Sigmoid colon (tissue), 6 donors: ENCODE measurements at regions not wholly inside any gene's neighbourhood (a gene's known extent, or its start where the extent isn't known, plus 50 kb on each side); places are given as distances from the start of the nearest gene placed in this dataset.

Experiments used
- DNase-seq: peaks from one replicate; pipeline ENCODE4 v3.0.0-alpha.2; 2019
- H3K27ac ChIP-seq, 4 donors: fragments of 200-600 bp; sonication (generic); one replicate each; pipeline ENCODE4 v1.5.1; 2016 to 2019; ENCODE audit warnings: mild to moderate bottlenecking in 1 of 4
- H3K27me3 ChIP-seq, 3 donors: fragments of 200-600 bp; sonication (generic); one replicate each; pipeline ENCODE4 v1.5.1; 2019; ENCODE audit warnings: mild to moderate bottlenecking in 1 of 3
- H3K36me3 ChIP-seq, 4 donors: fragments of 200-600 bp; sonication (generic); one replicate each; pipeline ENCODE4 v1.5.1; 2016 to 2019
- H3K4me1 ChIP-seq, 4 donors: fragments of 200-600 bp; sonication (generic); one replicate each; pipeline ENCODE4 v1.5.1; 2017 to 2019
- H3K4me3 ChIP-seq, 4 donors: fragments of 200-600 bp; sonication (generic); one replicate each; pipeline ENCODE4 v1.5.1; 2017 to 2019; ENCODE audit warnings: mild to moderate bottlenecking in 2 of 4, moderate library complexity in 1 of 4
- H3K9me3 ChIP-seq, 4 donors: fragments of 200-600 bp in 3 of 4; sonication (generic) in 3 of 4; one replicate each; pipeline versions ENCODE4 v1.5.1 to v1.6.1; 2013 to 2019
- EP300 ChIP-seq, 4 donors: sonication (generic); formaldehyde crosslinking; IDR thresholded peaks; one replicate each; pipeline ENCODE4 v1.6.1; 2017; ENCODE audit warnings: antibody characterized with exemption in 4 of 4
- POLR2A ChIP-seq, 2 donors: fragments of 450-650 bp; IDR thresholded peaks; one replicate each; pipeline ENCODE4 v1.6.1; 2016; ENCODE audit warnings: antibody characterized with exemption in 2 of 2, mild to moderate bottlenecking in 2 of 2, moderate library complexity in 2 of 2
- POLR2AphosphoS5 ChIP-seq, 4 donors: sonication (generic); formaldehyde crosslinking; IDR thresholded peaks; one replicate each; pipeline ENCODE4 v1.6.1; 2017; ENCODE audit warnings: antibody characterized with exemption in 4 of 4
- WGBS, 2 donors: extraction: QIAGEN DNeasy Blood & Tissue Kit; methylation state at CpG; one replicate each; pipeline ENCODE4 v1.1.7; 2013; 5-methylcytosine and 5-hydroxymethylcytosine counted together
- intact Hi-C: fragments of 100-400 bp; cut with DNase I; formaldehyde crosslinking; loops from one replicate; pipeline ENCODE4 v1.15.1; 2023
- TF ChIP-seq, protein P1 (sequence below), 4 experiments: fragments of 450-650 bp in 3 of 4; fragments of 200-600 bp in 1 of 4; IDR thresholded peaks; one replicate each; pipeline ENCODE4 v1.5.1; 2016 to 2019; ENCODE audit warnings: antibody characterized with exemption in 4 of 4, mild to moderate bottlenecking in 3 of 4, moderate library complexity in 2 of 4
- donor health status: healthy with polysubstance abuse.
- donor health status: healthy.

DNA sequence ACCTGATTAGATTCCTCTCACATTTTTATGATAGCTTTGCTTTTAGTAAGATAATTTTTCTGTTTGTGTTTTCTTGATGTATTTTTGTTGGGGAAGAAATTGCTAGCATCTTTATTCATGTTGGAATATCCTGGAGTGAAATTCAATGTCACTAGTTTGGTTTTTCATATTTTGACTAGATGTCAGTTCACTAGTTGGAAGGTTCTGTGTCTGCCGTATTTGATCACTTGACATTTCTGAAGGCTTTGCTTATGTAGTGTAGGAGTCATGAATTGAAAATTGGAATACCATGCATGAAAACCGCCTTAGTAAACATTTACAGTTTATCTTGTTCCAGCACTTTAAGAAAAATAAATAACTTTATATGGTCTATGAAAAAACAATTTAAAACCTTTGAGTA, 348.4 kb downstream of the AASDHPPT start:
- Histone ChIP-seq H3K27me3 (no peaks in the 10 kb centered on the region), H3K27ac (no peak overlapping the region), H3K9me3 (no peaks in the 10 kb centered on the region), H3K36me3 (no peaks in the 10 kb centered on the region), H3K4me3 (no peak overlapping the region), H3K4me1 (no peaks in the 10 kb centered on the region)
- WGBS, 2 donors = 80 to 81% methylated on average over 2 of the region's 2 CpGs
- no peak for DNase-seq
- intact Hi-C loops = no loop called here
- TF ChIP-seq POLR2A (IDR thresholded peaks at IDR 0.05) = no peak
- TF ChIP-seq, protein P1, sequence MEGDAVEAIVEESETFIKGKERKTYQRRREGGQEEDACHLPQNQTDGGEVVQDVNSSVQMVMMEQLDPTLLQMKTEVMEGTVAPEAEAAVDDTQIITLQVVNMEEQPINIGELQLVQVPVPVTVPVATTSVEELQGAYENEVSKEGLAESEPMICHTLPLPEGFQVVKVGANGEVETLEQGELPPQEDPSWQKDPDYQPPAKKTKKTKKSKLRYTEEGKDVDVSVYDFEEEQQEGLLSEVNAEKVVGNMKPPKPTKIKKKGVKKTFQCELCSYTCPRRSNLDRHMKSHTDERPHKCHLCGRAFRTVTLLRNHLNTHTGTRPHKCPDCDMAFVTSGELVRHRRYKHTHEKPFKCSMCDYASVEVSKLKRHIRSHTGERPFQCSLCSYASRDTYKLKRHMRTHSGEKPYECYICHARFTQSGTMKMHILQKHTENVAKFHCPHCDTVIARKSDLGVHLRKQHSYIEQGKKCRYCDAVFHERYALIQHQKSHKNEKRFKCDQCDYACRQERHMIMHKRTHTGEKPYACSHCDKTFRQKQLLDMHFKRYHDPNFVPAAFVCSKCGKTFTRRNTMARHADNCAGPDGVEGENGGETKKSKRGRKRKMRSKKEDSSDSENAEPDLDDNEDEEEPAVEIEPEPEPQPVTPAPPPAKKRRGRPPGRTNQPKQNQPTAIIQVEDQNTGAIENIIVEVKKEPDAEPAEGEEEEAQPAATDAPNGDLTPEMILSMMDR (IDR thresholded peaks at IDR 0.05) = no peak

DNA sequence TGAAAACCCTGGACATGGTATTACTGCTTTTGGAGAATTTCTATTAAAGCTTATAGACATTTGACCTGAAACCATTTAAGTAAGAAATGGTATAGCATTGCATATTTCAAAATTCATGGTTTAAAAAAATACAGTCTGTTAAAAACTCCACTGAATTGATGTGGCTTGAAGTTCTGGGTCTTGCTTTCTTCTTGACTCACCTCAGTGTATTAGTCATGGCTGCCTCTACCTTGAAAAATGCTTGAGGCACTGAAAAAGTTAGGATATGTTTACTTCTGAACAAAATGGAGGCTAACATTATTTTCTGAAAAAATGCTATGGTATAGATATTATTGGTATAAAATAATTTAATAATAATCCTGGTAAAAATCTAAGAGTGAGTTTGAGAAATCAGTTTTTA, 349.2 kb downstream of the AASDHPPT start:
- intact Hi-C loops = no loop called here
- Histone ChIP-seq H3K27me3 (no peaks in the 10 kb centered on the region), H3K4me3 (no peak overlapping the region), H3K9me3 (no peaks in the 10 kb centered on the region), H3K4me1 (no peaks in the 10 kb centered on the region), H3K36me3 (no peaks in the 10 kb centered on the region), H3K27ac (no peak overlapping the region)
- no peak for DNase-seq
- TF ChIP-seq EP300 (IDR thresholded peaks at IDR 0.05) (no peak), POLR2AphosphoS5 (IDR thresholded peaks at IDR 0.05) (no peak), POLR2A (IDR thresholded peaks at IDR 0.05) (no peak)
- TF ChIP-seq, protein P1 (IDR thresholded peaks at IDR 0.05) = no peak

DNA sequence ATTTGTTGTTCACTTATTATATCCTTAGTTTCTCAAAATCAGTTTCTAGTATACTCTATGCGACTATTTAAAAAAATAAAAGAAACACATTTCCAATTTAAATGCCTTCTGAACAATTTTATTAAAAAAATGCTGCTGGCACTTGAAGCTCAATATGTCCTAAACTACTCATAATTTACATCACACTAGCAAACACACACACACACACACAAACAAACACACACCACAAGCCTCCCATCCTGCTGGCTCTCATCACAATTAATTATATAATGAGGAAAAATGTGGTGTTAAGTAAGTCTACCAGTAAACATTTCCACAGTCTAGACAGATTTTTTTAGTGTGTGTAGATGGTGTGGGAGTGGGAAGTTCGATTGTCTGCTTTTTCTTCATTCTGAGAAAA, 350.3 kb downstream of the AASDHPPT start:
- Histone ChIP-seq H3K9me3 (no peaks in the 10 kb centered on the region), H3K27me3 (no peaks in the 10 kb centered on the region), H3K4me3 (no peak overlapping the region), H3K4me1 (no peaks in the 10 kb centered on the region), H3K27ac (no peak overlapping the region), H3K36me3 (no peaks in the 10 kb centered on the region)
- DNase-seq = no peak
- WGBS, 2 donors = 59 to 79% methylated on average over 2 of the region's 2 CpGs
- intact Hi-C loops = no loop called here
- TF ChIP-seq POLR2A (IDR thresholded peaks at IDR 0.05) = no peak
- TF ChIP-seq, protein P1 (IDR thresholded peaks at IDR 0.05) = no peak
- TF ChIP-seq EP300 (IDR thresholded peaks at IDR 0.05) = no peak
- TF ChIP-seq POLR2AphosphoS5 (IDR thresholded peaks at IDR 0.05) = no peak

DNA sequence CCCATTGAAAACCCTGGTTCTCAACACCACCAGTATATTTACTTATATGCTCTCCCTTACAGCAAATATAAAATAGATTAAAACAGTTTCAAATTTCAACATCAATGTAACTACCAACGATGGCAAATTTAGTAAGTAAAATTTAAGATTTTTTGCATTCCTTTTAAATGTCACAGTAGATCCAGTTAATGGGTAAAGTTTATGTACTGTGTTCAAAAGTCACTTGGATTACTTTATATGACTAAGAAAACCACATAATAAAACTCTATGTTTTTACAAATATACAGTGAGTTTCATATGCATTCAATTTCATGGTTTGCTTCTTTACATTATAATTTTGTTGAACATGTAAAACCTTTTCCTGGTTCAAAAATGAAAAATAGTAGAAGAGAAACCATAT, 364.6 kb downstream of the AASDHPPT start:
- Histone ChIP-seq H3K4me3 (no peak overlapping the region), H3K27me3 (no peaks in the 10 kb centered on the region), H3K36me3 (no peaks in the 10 kb centered on the region), H3K9me3 (no peaks in the 10 kb centered on the region), H3K27ac (no peak overlapping the region), H3K4me1 (peaks cover 0 to 6% (median 5%) of the 10 kb centered on the region in 4 donors)
- TF ChIP-seq, protein P1 (IDR thresholded peaks at IDR 0.05) = no peak
- no peak for TF ChIP-seq POLR2A (IDR thresholded peaks at IDR 0.05)
- TF ChIP-seq EP300 (IDR thresholded peaks at IDR 0.05) = no peak
- TF ChIP-seq POLR2AphosphoS5 (IDR thresholded peaks at IDR 0.05) = no peak
- DNase-seq = no peak
- intact Hi-C loops = no loop called here
- WGBS, 2 donors = 69% methylated on average over 1 of the region's 1 CpG

DNA sequence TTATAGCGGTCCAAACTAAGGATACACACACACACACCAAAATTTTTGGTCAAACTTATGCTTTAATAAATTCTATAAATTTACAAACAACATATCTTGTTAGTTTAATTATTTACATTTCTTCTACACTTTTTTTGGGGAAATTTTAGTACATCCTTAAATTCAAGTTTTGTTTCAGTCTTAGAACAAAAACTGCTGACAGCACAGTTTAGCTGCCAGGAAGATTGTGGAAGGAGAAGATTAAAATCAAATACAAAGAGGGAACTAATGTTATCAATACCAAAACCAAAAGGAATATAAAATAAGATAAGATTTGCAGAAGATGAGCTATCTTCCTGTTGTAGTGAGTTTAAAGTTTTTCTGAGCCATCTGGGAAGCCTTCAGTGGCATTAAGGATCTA, 368.8 kb downstream of the AASDHPPT start:
- no peaks in the 10 kb centered on the region for H3K9me3 ChIP-seq
- H3K4me3 ChIP-seq = no peak overlapping the region
- H3K36me3 ChIP-seq = no peaks in the 10 kb centered on the region
- intact Hi-C loops = no loop called here
- WGBS, 2 donors = 88 to 91% methylated on average over 1 of the region's 1 CpG
- TF ChIP-seq POLR2AphosphoS5 (IDR thresholded peaks at IDR 0.05) = no peak
- no peak overlapping the region for H3K27ac ChIP-seq
- H3K27me3 ChIP-seq = no peaks in the 10 kb centered on the region
- H3K4me1 ChIP-seq = peaks cover 0 to 16% (median 13%) of the 10 kb centered on the region in 4 donors
- no peak for DNase-seq
